Activated T-helper 1 cell treated with anti-CD3 and anti-CD28 coated beads, Interleukin-2, amount 50 U/mL, for 16 hours (primary cell): ENCODE measurements at regions not wholly inside any gene's neighbourhood (a gene's known extent, or its start where the extent isn't known, plus 50 kb on each side); places are given as distances from the start of the nearest gene placed in this dataset.
"Not testable (repeated sequence)": the region's sequence is repeated elsewhere in the genome, so short reads cannot be mapped to it uniquely, and the experiment has no call there.

Source experiments
- DNase-seq, 2 donors: peaks; one replicate each; pipeline ENCODE4 v3.0.0-alpha.2; 2020; ENCODE audit warnings: low read depth in 1 of 2, low spot score in 1 of 2

DNA sequence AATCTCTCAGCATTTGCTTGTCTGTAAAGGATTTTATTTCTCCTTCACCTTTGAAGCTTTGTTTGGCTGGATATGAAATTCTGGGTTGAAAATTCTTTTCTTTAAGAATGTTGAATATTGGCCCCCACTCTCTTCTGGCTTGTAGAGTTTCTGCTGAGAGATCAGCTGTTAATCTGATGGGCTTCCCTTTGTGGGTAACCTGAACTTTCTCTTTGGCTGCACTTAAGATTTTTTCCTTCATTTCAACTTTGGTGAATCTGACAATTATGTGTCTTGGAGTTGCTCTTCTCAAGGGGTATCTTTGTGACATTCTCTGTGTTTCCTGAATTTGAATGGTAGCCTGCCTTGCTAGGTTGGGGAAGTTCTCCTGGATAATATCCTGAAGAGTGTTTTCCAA lies 189.4 kb downstream of the TTC6 start:
- DNase-seq, result not testable (repeated sequence)

DNA sequence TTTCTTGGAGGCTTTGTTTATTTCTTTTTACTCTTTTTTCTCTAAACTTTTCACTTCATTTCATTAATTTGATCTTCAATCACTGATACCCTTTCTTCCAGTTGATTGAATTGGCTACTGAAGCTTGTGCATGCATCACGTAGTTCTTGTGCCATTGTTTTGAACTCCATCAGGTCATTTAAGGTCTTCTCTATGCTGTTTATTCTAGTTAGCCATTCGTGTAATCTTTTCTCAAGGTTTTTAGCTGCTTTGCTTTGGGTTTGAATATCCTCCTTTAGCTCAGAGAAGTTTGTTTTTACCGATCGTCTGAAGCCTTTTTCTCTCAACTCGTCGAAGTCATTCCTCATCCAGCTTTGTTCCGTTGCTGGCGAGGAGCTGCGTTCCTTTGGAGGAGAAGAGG lies 189.9 kb downstream of the TTC6 start:
- not testable (repeated sequence) for DNase-seq

DNA sequence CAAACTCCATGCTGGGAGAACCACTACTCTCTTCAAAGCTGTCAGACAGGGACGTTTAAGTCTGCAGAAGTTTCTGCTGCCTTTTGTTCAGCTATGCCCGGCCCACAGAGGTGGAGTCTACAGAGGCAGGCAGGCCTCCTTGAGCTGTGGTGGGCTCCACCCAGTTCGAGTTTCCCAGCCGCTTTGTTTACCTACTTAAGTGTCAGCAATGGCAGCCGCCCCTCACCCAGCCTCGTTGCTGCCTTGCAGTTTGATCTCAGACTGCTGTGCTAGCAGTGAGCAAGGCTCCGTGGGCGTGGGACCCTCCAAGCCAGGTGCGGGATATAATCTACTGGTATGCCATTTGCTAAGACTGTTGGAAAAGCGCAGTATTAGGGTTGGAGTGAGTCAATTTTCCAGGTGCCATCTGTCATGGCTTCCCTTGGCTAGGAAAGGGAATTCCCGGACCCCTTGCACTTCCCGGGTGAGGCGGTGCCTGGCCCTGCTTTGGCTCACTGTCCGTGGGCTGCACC lies 190.7 kb downstream of the TTC6 start:
- not testable (repeated sequence) for DNase-seq

GRCh38 chr14:37787879-37788494 lies 192.6 kb downstream of the TTC6 start:
- no peak for DNase-seq

GRCh38 chr14:37791384-37792036 lies 196.1 kb downstream of the TTC6 start:
- DNase-seq, result no peak

GRCh38 chr14:37792124-37792523 lies 196.7 kb downstream of the TTC6 start:
- DNase-seq, result no peak

DNA sequence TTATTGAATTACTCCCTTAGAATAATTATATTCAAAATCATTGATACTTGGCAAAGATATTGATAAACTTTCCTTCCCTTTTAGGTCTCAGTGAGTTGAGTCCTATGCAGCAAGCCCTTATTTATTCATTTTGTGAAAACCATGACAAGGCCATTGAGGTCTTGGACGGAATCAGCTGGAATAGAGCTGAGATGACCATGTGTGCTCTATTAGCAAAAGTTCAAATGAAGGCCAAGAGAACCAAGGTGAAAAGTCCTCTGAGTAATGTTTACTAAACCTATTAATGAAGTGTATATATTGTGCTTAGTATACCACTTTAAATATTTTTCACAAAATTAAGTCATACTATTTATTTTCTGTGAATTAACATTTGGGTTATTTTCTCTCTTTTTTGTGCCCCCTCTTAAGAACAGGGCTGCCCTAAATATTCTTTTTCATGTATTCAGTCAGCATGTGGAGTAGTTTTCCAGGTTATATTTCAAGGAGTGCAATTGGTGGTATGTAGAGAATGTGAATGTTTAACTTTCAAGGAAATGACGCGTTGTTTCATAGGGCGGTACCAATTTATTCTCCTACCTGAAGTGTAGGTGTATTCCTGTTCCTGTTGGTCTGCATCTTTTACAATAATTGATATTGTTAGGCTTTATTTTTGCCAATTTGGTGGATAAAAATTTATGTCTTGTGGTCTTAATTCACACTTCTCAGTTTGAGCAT lies 201.4 kb downstream of the TTC6 start:
- no peak for DNase-seq

- DNase-seq, result no peak
Observed at GRCh38 chr14:37797675-37798074, 202.2 kb downstream of the TTC6 start.

GRCh38 chr14:37807722-37808121 lies 212.3 kb downstream of the TTC6 start:
- DNase-seq, result no peak

DNA sequence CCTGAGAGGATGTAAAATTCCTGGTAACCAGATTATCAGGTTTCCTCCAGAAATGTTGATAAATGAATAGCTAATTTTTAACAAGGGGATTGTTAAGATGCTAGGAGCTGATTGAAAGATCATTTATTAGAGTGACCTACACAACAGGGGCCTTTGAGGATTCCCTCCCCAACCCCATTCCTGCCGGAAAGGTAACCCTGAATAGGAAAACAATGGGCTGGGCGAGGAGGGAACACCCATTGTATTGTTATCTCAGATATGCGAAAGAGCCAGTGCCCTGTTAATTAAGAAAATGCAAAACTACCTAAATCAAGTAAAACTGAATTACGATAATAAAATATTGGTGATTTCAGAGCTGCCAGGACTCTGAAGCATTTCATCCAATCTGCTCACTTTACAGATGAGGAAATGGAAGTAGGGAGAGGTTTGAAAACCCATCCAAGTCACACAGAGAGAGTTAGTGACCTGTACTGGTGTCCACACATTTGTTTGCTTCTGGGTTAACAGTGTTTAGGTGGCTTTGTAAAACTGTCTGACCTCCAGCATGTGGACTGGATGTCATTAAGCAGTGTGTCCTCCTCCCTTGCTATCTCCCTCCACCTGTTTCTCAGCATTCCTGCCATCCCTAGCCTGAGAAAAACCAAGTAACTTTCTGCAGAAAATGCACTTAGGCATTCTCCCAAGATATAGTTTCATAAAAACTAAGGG lies 214.8 kb downstream of the TTC6 start:
- DNase-seq, result no peak

GRCh38 chr14:37813732-37814131 lies 218.3 kb downstream of the TTC6 start:
- DNase-seq, result no peak

- no peak for DNase-seq
Observed at GRCh38 chr14:37816135-37816534, 220.7 kb downstream of the TTC6 start.

- DNase-seq, result no peak
Observed at GRCh38 chr14:37816743-37817295, 221.4 kb downstream of the TTC6 start.

DNA sequence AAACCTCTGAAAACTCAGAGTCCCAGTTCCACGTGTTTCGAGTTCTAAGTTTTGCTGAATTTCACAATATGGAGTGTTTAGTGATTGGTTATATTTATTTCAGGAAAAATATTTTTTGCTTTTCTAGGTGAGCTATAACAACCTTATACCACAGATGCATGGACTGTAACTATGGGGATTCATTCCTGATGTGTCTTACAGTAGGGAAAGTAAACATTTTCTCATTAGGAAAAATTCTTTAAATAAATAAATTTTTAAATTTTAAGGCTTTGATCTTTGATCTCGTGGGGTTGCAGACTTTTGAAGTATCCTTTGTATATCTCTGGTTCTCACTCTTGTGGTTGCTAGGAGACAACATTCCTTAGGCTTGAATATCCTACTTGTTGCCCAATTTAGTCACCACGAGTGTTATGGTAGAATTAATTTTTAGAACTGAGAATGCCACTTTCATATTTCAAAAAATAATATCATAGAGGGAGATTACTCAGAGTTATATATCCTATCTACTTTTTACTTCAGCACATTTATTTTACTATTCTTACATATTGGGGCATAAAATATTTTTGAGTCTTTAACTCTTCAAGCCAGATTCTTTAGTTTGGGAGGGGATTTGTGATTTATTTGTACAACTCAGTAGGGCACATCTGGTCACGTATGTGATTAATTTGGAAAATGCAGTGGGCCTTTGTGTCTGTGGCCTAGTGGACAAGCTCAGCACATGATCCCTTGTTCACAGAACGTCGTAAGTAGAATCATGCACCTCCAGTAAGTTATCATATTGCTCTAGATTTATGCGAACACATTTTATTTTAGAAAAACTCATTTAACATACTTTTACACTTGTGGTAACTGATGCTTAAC lies 224.0 kb downstream of the TTC6 start:
- DNase-seq, result no peak

DNA sequence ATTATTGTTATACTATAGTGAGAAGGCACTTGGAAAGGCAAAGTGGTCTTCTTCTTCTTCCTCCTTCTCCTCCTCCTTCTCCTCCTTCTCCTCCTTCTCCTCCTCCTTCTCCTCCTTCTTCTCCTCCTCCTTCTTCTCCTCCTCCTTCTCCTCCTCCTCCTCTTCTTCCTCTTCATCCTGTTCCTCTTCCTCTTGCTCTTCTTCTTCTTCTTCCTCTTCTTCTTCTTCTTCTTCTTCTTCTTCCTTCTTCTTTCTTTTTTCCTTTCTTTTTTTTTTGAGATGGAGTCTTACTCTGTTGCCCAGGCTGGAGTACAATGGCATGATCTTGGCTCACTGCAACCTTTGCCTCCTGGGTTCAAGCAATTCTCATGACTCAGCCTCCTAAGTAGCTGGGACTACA lies 225.4 kb downstream of the TTC6 start:
- DNase-seq, result not testable (repeated sequence)

- DNase-seq, result no peak
Observed at GRCh38 chr14:37824939-37825712, 229.7 kb downstream of the TTC6 start.

DNA sequence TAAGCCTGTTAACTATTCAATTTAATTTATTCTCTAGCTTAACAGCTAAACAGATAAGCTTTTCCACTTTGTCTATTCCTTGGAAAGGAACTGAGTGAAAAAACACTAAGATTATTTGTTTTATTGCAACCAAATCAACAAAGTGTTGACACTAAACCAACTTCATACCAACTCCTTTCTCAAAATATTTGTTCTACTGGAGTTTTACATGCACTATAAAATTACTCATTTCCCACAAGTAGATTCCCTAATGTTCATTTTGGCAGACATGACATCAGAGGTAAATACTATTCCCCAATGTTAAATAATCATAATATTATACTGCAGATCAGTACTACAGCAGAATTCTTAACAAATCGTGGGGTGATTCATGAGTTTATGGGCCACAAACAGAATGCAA lies 231.4 kb downstream of the TTC6 start:
- no peak for DNase-seq

DNA sequence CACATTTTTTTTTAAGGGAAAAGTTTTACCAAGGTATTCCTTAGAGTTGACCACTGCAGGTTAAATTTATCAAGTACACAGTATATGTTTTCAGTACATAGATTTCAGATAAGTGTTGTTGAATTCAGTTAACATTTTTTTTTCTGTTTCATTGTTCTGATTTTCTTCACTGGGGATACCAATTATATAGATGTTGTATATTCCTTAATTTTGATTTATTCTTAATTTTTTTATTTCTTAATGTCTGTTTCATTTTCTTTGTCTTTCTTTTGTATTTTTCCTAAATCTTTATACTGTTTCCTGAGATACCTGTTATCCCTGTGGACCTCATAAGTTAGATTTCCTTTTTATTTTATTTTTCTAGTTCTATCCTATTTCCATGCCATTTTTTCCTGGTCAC lies 234.8 kb downstream of the TTC6 start:
- DNase-seq, result no peak

- no peak for DNase-seq
Observed at GRCh38 chr14:37834275-37834674, 238.8 kb downstream of the TTC6 start.

DNA sequence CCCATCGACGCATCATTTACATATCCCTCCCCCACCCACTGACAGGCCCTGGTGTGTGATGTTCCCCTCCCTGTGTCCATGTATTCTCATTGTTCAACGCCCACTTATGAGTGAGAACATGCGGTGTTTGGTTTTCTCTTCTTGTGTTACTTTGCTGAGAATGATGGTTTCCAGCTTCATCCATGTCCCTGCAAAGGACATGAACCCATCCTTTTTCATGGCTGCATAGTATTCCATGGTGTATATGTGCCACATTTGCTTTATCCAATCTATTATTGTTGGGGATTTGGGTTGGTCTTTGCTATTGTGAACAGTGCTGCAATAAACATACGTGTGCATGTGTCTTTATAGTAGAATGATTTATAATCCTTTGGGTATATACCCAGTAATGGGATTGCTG lies 243.3 kb downstream of the TTC6 start:
- DNase-seq, result not testable (repeated sequence)
